ENCODE measurements at regions not wholly inside any gene's neighbourhood (a gene's known extent, or its start where the extent isn't known, plus 50 kb on each side); places are given as distances from the start of the nearest gene placed in this dataset.
A peak's percentile ranks its signal among the peaks of the same experiment; 100 is the strongest.

- no TSS peak for BruUV-seq (replicated peaks)
- Mint-ChIP-seq H3K27ac (ENCODE audit: low read depth, unreplicated experiment) (no peak overlapping the region), H3K4me1 (ENCODE audit: insufficient read depth, unreplicated experiment) (peaks cover 5% of the 10 kb centered on the region), H3K36me3 (ENCODE audit: insufficient read depth, unreplicated experiment) (no peaks in the 10 kb centered on the region), H3K27me3 (ENCODE audit: insufficient read depth, unreplicated experiment) (no peaks in the 10 kb centered on the region), H3K9me3 (ENCODE audit: unreplicated experiment) (no peaks in the 10 kb centered on the region), H3K4me3 (ENCODE audit: unreplicated experiment) (no peak overlapping the region)
- ChIA-PET CTCF (interaction anchor here (0.6 kb wide), 1 partner anchor 59 kb away, joined by 3 read pairs; no protein-coding TSS in a partner anchor), POLR2A (interaction anchor here (0.7 kb wide), 1 partner anchor 492 kb away, joined by 3 read pairs; no protein-coding TSS in a partner anchor)
- intact Hi-C loops (cut with micrococcal nuclease): no loop called here
- no peak for TF ChIP-seq CTCF (IDR thresholded peaks at IDR 0.05; ENCODE audit: unreplicated experiment)
- no peak for DNase-seq (ENCODE audit: unreplicated experiment)
Measured at GRCh38 chr12:42670719-42671118, 81.2 kb upstream of the PRICKLE1 start.

GRCh38 chr12:42669553-42669952, 80.0 kb upstream of the PRICKLE1 start:
- no peak for DNase-seq (ENCODE audit: unreplicated experiment)
- H3K4me3 Mint-ChIP-seq (ENCODE audit: unreplicated experiment): no peak overlapping the region
- intact Hi-C loops (cut with micrococcal nuclease): no loop called here
- BruUV-seq (replicated peaks): no TSS peak
- no peaks in the 10 kb centered on the region for H3K27me3 Mint-ChIP-seq (ENCODE audit: insufficient read depth, unreplicated experiment)
- H3K4me1 Mint-ChIP-seq (ENCODE audit: insufficient read depth, unreplicated experiment): peaks cover 5% of the 10 kb centered on the region
- no peak for TF ChIP-seq CTCF (IDR thresholded peaks at IDR 0.05; ENCODE audit: unreplicated experiment)
- CTCF ChIA-PET: interaction anchor here (0.7 kb wide), 1 partner anchor 82 kb away, joined by 3 read pairs; no protein-coding TSS in a partner anchor
- POLR2A ChIA-PET: interaction anchor here (0.9 kb wide), 1 partner anchor 9 kb away, joined by 3 read pairs; no protein-coding TSS in a partner anchor
- H3K27ac Mint-ChIP-seq (ENCODE audit: low read depth, unreplicated experiment): no peak overlapping the region
- no peaks in the 10 kb centered on the region for H3K9me3 Mint-ChIP-seq (ENCODE audit: unreplicated experiment)
- H3K36me3 Mint-ChIP-seq (ENCODE audit: insufficient read depth, unreplicated experiment): no peaks in the 10 kb centered on the region

GRCh38 chr12:42666671-42667243, 77.2 kb upstream of the PRICKLE1 start:
- no peaks in the 10 kb centered on the region for H3K27me3 Mint-ChIP-seq (ENCODE audit: insufficient read depth, unreplicated experiment)
- no peak overlapping the region for H3K27ac Mint-ChIP-seq (ENCODE audit: low read depth, unreplicated experiment)
- no peaks in the 10 kb centered on the region for H3K36me3 Mint-ChIP-seq (ENCODE audit: insufficient read depth, unreplicated experiment)
- BruUV-seq (replicated peaks): no TSS peak
- CTCF ChIA-PET: interaction anchor here (0.7 to 1.3 kb wide), 2 partner anchors 10 to 496 kb away, joined by 3 to 4 read pairs; no protein-coding TSS in a partner anchor
- intact Hi-C loops (cut with micrococcal nuclease): no loop called here
- POLR2A ChIA-PET: interaction anchor here (1.4 kb wide), 1 partner anchor 40 kb away, joined by 3 read pairs; no protein-coding TSS in a partner anchor
- DNase-seq (ENCODE audit: unreplicated experiment): peak; percentile 66
- no peaks in the 10 kb centered on the region for H3K4me1 Mint-ChIP-seq (ENCODE audit: insufficient read depth, unreplicated experiment)
- H3K4me3 Mint-ChIP-seq (ENCODE audit: unreplicated experiment): no peak overlapping the region
- H3K9me3 Mint-ChIP-seq (ENCODE audit: unreplicated experiment): peaks cover 7% of the 10 kb centered on the region
- TF ChIP-seq CTCF (IDR thresholded peaks at IDR 0.05; ENCODE audit: unreplicated experiment): no peak

- no peak for DNase-seq (ENCODE audit: unreplicated experiment)
- Mint-ChIP-seq H3K27ac (ENCODE audit: low read depth, unreplicated experiment) (no peak overlapping the region), H3K9me3 (ENCODE audit: unreplicated experiment) (peaks cover 7% of the 10 kb centered on the region), H3K27me3 (ENCODE audit: insufficient read depth, unreplicated experiment) (no peaks in the 10 kb centered on the region), H3K4me1 (ENCODE audit: insufficient read depth, unreplicated experiment) (no peaks in the 10 kb centered on the region), H3K4me3 (ENCODE audit: unreplicated experiment) (no peak overlapping the region), H3K36me3 (ENCODE audit: insufficient read depth, unreplicated experiment) (no peaks in the 10 kb centered on the region)
- no peak for TF ChIP-seq CTCF (IDR thresholded peaks at IDR 0.05; ENCODE audit: unreplicated experiment)
- ChIA-PET POLR2A (interaction anchor here (0.7 kb wide), 1 partner anchor 618 kb away, joined by 3 read pairs; no protein-coding TSS in a partner anchor), CTCF (interaction anchor here (0.6 kb wide), 1 partner anchor 67 kb away, joined by 4 read pairs; no protein-coding TSS in a partner anchor)
- intact Hi-C loops (cut with micrococcal nuclease): no loop called here
- BruUV-seq (replicated peaks): no TSS peak
Measured at GRCh38 chr12:42663621-42664020, 74.1 kb upstream of the PRICKLE1 start.
